NCI-H2081 treated with DMSO at 0.1 percent for 48 hours (cell line): ENCODE measurements at regions not wholly inside any gene's neighbourhood (a gene's known extent, or its start where the extent isn't known, plus 50 kb on each side); places are given as distances from the start of the nearest gene placed in this dataset.

Experiments
- DNase-seq: peaks from one replicate; lab custom pipeline; 2025; lab: John Stamatoyannopoulos, UW

DNA sequence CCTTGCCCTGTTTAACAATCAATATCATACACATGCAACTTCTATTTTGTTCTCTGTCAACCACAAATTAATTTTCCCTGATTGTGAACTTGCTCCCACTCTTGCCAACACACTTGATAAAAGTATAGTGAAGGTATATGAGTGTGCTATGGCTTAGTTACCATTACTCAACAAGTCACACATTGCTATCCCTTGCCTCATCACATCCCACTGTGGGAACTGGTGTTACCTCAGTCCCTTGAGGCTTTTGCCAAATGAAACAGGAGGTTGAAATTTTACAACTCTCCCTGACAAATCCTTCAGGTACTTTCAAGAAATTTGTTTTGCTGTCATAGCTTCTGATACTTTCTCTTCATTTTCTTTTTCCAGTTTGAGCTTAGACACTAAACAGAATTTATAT lies 472.5 kb upstream of the SEMA3D start:
- no peak for DNase-seq

- DNase-seq, result no peak
Measured at GRCh38 chr7:85655252-85655651, 468.4 kb upstream of the SEMA3D start.

DNA sequence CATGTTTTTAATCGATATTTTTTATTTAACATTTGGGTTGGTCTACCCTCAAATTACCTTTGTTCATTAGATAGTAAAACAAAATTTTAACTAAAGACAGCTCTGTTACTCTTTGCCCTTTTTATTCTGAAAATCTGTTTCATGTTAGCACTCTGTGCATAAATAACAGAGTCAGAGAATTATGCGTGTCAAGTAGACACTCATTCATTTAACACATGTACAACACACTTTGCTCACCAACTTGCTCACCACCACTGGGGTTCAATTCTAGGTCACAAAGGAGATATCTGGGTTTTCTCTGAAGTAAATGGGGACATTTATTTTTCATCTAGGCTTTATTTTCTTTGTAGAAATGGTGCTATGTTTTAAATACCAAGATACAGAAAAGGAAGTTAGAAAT lies 457.4 kb upstream of the SEMA3D start:
- no peak for DNase-seq

- DNase-seq, result no peak
Measured at GRCh38 chr7:85641331-85641730, 454.5 kb upstream of the SEMA3D start.

GRCh38 chr7:85638394-85638793 lies 451.5 kb upstream of the SEMA3D start:
- no peak for DNase-seq

DNA sequence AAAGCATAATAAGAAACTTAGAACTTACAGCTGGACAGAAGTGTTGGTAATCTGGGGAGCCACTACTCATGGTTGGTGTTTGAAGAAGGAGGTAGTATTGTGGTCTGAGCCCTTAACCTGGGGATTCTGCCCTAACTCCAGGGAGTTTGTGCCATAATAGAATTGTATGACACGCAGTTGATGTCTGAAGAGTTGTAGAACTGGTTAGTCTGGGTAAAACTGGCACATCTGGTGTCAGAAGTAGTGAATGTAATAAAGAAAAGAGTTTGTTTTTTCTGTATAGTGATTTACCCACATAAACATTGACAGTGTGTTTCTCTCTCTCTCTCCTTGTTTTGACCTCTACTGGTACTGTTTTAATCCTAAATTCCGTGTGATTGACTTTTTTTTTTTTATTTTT lies 448.1 kb upstream of the SEMA3D start:
- DNase-seq, result no peak

GRCh38 chr7:85630904-85631600 lies 444.2 kb upstream of the SEMA3D start:
- DNase-seq, result peak; percentile 80

- DNase-seq, result no peak
Measured at GRCh38 chr7:85627791-85628586, 441.1 kb upstream of the SEMA3D start.

DNA sequence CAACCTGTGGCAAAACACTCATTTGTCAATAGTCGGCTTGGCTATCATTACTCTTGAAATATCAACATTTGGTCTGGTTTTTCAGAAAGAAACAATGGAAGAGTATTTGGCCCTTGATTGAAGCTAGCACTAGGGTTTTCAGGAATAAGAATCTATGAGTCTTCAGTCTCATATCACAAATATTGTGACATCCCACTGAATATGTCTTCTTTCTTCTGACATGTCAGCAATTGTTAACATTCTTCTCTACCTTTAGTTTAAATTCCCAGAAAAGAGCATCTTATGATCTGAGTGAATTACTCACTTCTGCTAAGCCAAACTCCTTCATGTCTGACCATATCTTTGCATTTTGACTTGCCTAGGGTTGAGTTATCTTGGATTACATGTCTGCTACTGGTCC lies 435.2 kb upstream of the SEMA3D start:
- no peak for DNase-seq

DNA sequence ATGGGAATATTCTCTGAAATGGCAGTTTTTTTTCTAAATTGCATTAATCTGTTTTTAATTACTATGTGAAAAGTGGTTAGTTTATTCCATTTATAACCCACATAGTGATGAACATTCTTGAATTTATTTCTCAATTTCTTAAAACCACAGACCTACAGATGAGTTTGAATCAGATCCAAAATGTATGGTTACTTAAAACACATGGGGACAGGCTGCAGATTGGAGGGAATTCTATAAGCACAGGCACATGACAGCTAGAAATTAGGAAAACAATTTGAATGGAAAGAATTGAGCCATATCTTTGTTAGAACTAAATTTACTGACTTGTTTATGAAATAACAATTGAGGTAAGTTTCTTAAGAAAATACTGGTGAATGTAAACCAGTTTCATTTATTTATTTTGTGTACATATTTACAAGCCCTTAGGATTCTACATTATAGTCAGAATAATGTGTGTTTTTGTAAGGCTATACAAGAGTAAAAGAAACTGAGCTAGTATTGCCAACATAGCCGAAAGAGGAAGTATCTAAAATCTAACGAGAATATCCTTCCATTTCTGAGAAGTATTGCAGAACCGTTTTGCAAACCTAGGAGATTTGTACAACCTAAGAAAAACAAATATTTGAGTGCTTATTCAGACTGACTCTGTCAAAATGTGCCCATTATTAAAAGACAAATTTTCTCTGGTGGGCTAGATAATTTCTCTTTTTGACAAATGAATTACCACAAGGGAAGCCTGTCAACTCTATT lies 434.3 kb upstream of the SEMA3D start:
- DNase-seq, result no peak

GRCh38 chr7:85619236-85619635 lies 432.4 kb upstream of the SEMA3D start:
- no peak for DNase-seq

DNA sequence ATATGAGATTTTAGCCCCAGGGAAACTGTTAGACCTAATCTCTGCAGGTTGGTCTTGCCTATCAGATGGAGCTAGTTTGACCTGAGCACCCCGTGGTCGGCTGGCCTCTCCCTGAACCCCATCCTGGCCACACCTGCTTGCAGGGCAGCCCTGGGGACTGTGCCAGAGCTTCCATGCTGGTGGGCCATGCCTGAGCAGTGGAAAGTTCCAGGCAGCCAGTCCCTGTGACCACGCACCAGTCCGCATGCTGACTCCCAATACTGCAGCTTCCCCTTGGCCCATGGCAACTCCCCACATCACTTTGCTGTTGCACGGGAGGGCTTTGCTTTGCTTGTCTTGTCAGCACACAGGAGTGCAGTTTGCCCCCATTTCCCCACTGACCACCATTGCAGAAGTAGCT lies 427.8 kb upstream of the SEMA3D start:
- DNase-seq, result no peak

DNA sequence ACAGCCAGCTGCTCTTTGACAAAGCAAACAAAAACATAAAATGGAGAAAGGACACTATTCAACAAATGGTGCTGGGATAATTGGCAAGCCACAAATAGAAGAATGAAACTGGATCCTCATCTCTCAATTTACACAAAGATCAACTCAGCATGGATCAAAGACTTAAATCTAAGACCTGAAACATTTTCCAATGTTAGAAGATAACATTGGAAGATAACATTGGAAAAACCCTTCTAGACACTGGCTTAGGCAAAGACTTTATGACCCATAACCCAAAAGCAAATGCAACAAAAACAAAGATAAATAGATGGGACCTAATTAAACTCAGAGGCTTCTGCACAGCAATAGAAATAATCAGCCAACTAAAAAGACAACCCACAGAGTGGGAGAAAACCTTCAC lies 425.7 kb upstream of the SEMA3D start:
- peak; percentile 78 for DNase-seq

DNA sequence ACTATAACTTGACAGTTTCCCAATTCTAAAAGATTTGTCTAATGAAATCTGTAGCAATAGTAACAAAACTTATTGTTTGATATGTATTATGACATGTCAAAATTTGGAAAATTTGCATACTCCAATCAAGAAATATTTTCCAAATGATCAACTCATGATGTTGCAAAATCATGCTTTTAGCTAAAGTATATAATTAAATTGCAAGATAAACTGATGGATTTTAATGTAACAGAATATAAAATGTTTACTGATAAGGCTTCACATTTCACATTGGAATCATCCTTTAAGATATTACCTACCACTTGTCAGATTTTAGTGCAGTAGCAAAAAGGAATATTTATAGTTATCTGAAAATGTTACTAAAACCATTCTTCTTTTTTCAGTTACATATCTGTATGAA lies 421.9 kb upstream of the SEMA3D start:
- no peak for DNase-seq

GRCh38 chr7:85602196-85602595 lies 415.3 kb upstream of the SEMA3D start:
- DNase-seq, result no peak

- DNase-seq, result no peak
Measured at GRCh38 chr7:85600395-85600794, 413.5 kb upstream of the SEMA3D start.

GRCh38 chr7:85596827-85597226 lies 410.0 kb upstream of the SEMA3D start:
- no peak for DNase-seq

DNA sequence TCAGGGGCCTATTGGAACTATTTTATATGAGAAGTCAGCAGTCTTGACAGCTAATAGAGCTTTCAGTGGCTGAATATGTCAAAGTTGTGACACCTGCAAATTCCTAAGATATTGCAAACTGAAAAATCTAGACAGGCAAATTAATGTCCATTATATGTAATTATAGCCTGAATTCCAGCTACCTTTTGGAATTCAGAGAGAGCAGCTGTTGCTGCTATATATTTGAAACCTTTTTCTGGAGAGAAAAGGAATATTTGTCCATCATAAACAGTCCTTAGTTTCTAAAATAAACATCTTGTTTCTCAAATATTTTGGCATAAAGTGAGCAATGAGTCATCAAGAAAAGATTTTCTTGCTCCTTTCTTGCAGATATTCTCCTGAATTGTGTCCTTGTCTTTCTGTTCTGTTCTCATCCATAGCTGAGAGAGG lies 408.9 kb upstream of the SEMA3D start:
- no peak for DNase-seq

GRCh38 chr7:85593355-85593754 lies 406.5 kb upstream of the SEMA3D start:
- no peak for DNase-seq

DNA sequence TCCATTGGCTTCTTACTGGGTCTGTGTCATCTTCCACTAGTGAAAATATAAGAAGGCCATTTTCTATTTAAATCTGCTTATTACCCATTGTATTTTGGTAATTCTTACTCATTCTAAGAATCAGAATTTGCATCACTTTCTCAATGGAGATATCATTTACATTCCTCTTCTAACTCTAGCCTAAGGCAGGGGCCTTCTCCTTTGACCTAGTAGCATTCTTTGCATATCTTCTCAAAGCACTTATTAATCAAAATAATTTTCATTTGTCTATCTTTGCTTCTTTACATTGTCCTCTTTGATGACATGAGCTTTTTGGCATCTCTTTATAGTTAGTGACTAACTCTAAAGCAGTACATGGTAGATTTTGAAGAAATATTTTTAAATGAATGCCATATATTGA lies 400.9 kb upstream of the SEMA3D start:
- no peak for DNase-seq

DNA sequence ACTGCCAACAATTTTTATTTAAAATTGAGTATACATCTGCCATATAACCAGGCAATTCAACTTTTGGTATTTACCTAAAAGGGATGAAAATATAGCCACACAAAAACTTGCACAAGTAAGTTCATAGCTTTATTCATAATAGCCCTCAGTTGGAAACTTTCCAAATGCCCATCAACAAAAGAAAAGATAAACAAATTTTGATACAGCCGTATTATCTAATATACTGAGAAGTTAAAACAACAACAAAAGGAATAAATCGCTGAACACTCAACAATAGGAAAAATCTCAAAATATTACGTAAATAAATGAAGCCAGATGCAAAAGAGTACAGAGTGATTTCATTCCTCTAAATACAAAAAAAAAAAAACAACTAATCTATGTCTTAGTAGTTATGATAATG lies 399.2 kb upstream of the SEMA3D start:
- no peak for DNase-seq

- no peak for DNase-seq
Measured at GRCh38 chr7:85583131-85583953, 396.5 kb upstream of the SEMA3D start.
